Mucosa of stomach (tissue), 1 donor: ENCODE measurements at regions not wholly inside any gene's neighbourhood (a gene's known extent, or its start where the extent isn't known, plus 50 kb on each side); places are given as distances from the start of the nearest gene placed in this dataset.
"Not testable (repeated sequence)": the region's sequence is repeated elsewhere in the genome, so short reads cannot be mapped to it uniquely, and the experiment has no call there.

Experiments used
- H3K27me3 ChIP-seq: one replicate; pipeline ENCODE4 v1.7.0; 2013; ENCODE audit warnings: mild to moderate bottlenecking, low read length; ENCODE audit not compliant: control insufficient read depth, insufficient read depth
- H3K36me3 ChIP-seq: one replicate; pipeline ENCODE4 v1.7.0; 2013; ENCODE audit warnings: low read length; ENCODE audit not compliant: control insufficient read depth, insufficient read depth
- H3K4me1 ChIP-seq: one replicate; pipeline ENCODE4 v1.7.0; 2013; ENCODE audit warnings: mild to moderate bottlenecking, low read length; ENCODE audit not compliant: control insufficient read depth, insufficient read depth
- H3K4me3 ChIP-seq: one replicate; pipeline ENCODE4 v1.7.0; 2013; ENCODE audit warnings: low read length
- H3K9ac ChIP-seq: one replicate; pipeline ENCODE4 v1.7.0; 2013; ENCODE audit warnings: mild to moderate bottlenecking, low read length, moderate library complexity
- H3K9me3 ChIP-seq: one replicate; pipeline ENCODE4 v1.7.0; 2013; ENCODE audit warnings: mild to moderate bottlenecking, low read length, moderate library complexity; ENCODE audit not compliant: control insufficient read depth
- donor health status: Pancreatic carcinoma.

GRCh38 chr9:104993291-104993963 lies 65.5 kb upstream of the ABCA1 start:
- Histone ChIP-seq H3K9me3 (no peaks in the 10 kb centered on the region), H3K36me3 (no peaks in the 10 kb centered on the region), H3K27me3 (no peaks in the 10 kb centered on the region), H3K4me3 (no peak overlapping the region), H3K4me1 (peaks cover 29% of the 10 kb centered on the region), H3K9ac (no peak overlapping the region)

GRCh38 chr9:104997536-104997935 lies 69.6 kb upstream of the ABCA1 start:
- no peak overlapping the region for H3K4me3 ChIP-seq
- peaks cover 12% of the 10 kb centered on the region for H3K4me1 ChIP-seq
- no peak overlapping the region for H3K9ac ChIP-seq
- H3K36me3 ChIP-seq: no peaks in the 10 kb centered on the region
- H3K27me3 ChIP-seq: no peaks in the 10 kb centered on the region
- no peaks in the 10 kb centered on the region for H3K9me3 ChIP-seq

GRCh38 chr9:104999136-104999535 lies 71.2 kb upstream of the ABCA1 start:
- no peak overlapping the region for H3K4me3 ChIP-seq
- no peaks in the 10 kb centered on the region for H3K9me3 ChIP-seq
- H3K9ac ChIP-seq: no peak overlapping the region
- no peaks in the 10 kb centered on the region for H3K36me3 ChIP-seq
- no peaks in the 10 kb centered on the region for H3K27me3 ChIP-seq
- no peaks in the 10 kb centered on the region for H3K4me1 ChIP-seq

GRCh38 chr9:105000529-105000928 lies 72.6 kb upstream of the ABCA1 start:
- not testable (repeated sequence) for H3K9ac ChIP-seq

GRCh38 chr9:105004466-105005090 lies 76.6 kb upstream of the ABCA1 start:
- Histone ChIP-seq H3K4me3 (no peak overlapping the region), H3K9ac (no peak overlapping the region), H3K9me3 (no peaks in the 10 kb centered on the region), H3K27me3 (no peaks in the 10 kb centered on the region), H3K4me1 (no peaks in the 10 kb centered on the region), H3K36me3 (no peaks in the 10 kb centered on the region)

More at GRCh38 chr9:105000529-105000928, 72.6 kb upstream of the ABCA1 start:
- not testable (repeated sequence) for H3K4me1 ChIP-seq, H3K9me3 ChIP-seq, H3K27me3 ChIP-seq, H3K4me3 ChIP-seq, H3K36me3 ChIP-seq

GRCh38 chr9:105005186-105005585 lies 77.2 kb upstream of the ABCA1 start:
- no peak overlapping the region for H3K9ac ChIP-seq
- no peaks in the 10 kb centered on the region for H3K4me1 ChIP-seq
- no peaks in the 10 kb centered on the region for H3K27me3 ChIP-seq
- H3K9me3 ChIP-seq: no peaks in the 10 kb centered on the region
- no peak overlapping the region for H3K4me3 ChIP-seq
- H3K36me3 ChIP-seq: no peaks in the 10 kb centered on the region

- no peak overlapping the region for H3K4me3 ChIP-seq
- H3K27me3 ChIP-seq: no peaks in the 10 kb centered on the region
- H3K9me3 ChIP-seq: no peaks in the 10 kb centered on the region
- H3K4me1 ChIP-seq: no peaks in the 10 kb centered on the region
- H3K9ac ChIP-seq: no peak overlapping the region
- no peaks in the 10 kb centered on the region for H3K36me3 ChIP-seq
Measured at GRCh38 chr9:105006514-105006913, 78.6 kb upstream of the ABCA1 start.

- no peaks in the 10 kb centered on the region for H3K9me3 ChIP-seq
- no peak overlapping the region for H3K9ac ChIP-seq
- no peaks in the 10 kb centered on the region for H3K4me1 ChIP-seq
- H3K27me3 ChIP-seq: no peaks in the 10 kb centered on the region
- no peaks in the 10 kb centered on the region for H3K36me3 ChIP-seq
- H3K4me3 ChIP-seq: no peak overlapping the region
Measured at GRCh38 chr9:105007143-105007542, 79.2 kb upstream of the ABCA1 start.

- H3K9ac ChIP-seq, H3K27me3 ChIP-seq, H3K36me3 ChIP-seq, H3K4me3 ChIP-seq, H3K4me1 ChIP-seq, H3K9me3 ChIP-seq: not testable (repeated sequence)
Measured at GRCh38 chr9:105010089-105010488, 82.1 kb upstream of the ABCA1 start.

- H3K4me1 ChIP-seq: no peaks in the 10 kb centered on the region
- no peak overlapping the region for H3K9ac ChIP-seq
- no peaks in the 10 kb centered on the region for H3K27me3 ChIP-seq
Measured at GRCh38 chr9:105021917-105022316, 94.0 kb upstream of the ABCA1 start.

GRCh38 chr9:105022545-105022944 lies 94.6 kb upstream of the ABCA1 start:
- not testable (repeated sequence) for H3K36me3 ChIP-seq, H3K9ac ChIP-seq, H3K27me3 ChIP-seq, H3K4me1 ChIP-seq, H3K4me3 ChIP-seq, H3K9me3 ChIP-seq

More at GRCh38 chr9:105021917-105022316, 94.0 kb upstream of the ABCA1 start:
- Histone ChIP-seq H3K36me3 (no peaks in the 10 kb centered on the region), H3K9me3 (no peaks in the 10 kb centered on the region), H3K4me3 (no peak overlapping the region)

- H3K27me3 ChIP-seq: no peaks in the 10 kb centered on the region
- no peak overlapping the region for H3K9ac ChIP-seq
- H3K4me1 ChIP-seq: no peaks in the 10 kb centered on the region
- H3K4me3 ChIP-seq: no peak overlapping the region
- no peaks in the 10 kb centered on the region for H3K9me3 ChIP-seq
- no peaks in the 10 kb centered on the region for H3K36me3 ChIP-seq
Measured at GRCh38 chr9:105023788-105024187, 95.8 kb upstream of the ABCA1 start.
